Astrocyte (in vitro differentiated cells and primary cell): ENCODE measurements at regions not wholly inside any gene's neighbourhood (a gene's known extent, or its start where the extent isn't known, plus 50 kb on each side); places are given as distances from the start of the nearest gene placed in this dataset.

Experiments used
- CTCF ChIP-seq: IDR thresholded peaks from 2 replicates; pipeline ENCODE4 v1.5.1; 2011; ENCODE audit warnings: low read depth, mild to moderate bottlenecking, inconsistent platforms, low read length, moderate library complexity; ENCODE audit not compliant: insufficient read depth
- EZH2 ChIP-seq: IDR thresholded peaks from 2 replicates; pipeline ENCODE4 v1.6.1; 2012; ENCODE audit warnings: mild to moderate bottlenecking, low read length, inconsistent platforms; ENCODE audit not compliant: insufficient read depth

DNA sequence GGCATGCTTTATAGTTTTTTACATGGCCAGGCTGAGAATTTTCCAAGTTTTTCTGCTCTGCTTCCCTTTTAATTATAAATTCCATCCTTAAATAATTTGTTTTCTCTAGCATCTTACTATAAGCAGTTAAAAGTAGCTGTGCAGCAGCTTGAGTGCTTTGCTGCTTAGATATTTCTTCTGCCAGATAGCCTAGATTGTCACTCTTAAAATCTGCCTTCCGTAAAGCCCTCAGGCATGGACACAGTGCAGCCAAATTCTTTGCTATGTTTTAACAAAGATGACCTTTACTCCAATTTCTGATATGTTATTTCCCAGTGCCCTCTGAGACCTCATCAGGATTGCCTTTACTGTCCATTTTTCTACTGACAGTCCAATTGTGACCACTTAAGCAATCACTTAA is 92.6 kb upstream of the SGK1 start:
- TF ChIP-seq CTCF (no peak), EZH2 (no peak)
